NT2/D1 (cell line): ENCODE measurements at regions not wholly inside any gene's neighbourhood (a gene's known extent, or its start where the extent isn't known, plus 50 kb on each side); places are given as distances from the start of the nearest gene placed in this dataset.

Source experiments
- SUZ12 ChIP-seq: IDR thresholded peaks from 2 replicates; pipeline ENCODE4 v1.6.1; 2011; ENCODE audit not compliant: insufficient read length, insufficient read depth; ENCODE audit errors: extremely low read depth
- YY1 ChIP-seq: IDR thresholded peaks from 2 replicates; pipeline ENCODE4 v1.6.1; 2011; ENCODE audit not compliant: insufficient read length, insufficient read depth
- ZNF274 ChIP-seq: IDR thresholded peaks from 2 replicates; pipeline ENCODE4 v1.6.1; 2011; ENCODE audit warnings: mild to moderate bottlenecking, low read depth, low read length

DNA sequence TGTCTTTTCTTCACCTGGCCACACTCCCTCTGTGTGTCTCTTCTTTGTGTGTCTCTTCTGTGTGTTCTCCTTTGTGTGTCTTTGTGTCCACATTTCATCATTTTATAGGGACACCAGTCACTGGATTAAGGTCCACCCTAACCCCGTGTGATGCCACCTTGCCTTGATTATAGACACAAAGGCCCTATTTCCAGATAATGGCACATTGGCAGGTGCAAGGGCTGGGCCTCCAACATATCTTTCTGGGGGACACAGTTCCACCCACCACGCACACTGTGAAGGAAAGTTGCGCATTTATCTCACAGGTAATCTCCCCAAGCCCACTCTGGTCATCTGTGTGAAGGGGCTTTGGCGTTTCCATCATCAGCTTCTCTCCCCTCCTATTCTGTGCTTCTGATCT is 334.6 kb upstream of the IRX1 start:
- TF ChIP-seq ZNF274 (no peak), YY1 (no peak), SUZ12 (no peak)
